LNCaP clone FGC (cell line): ENCODE measurements at regions not wholly inside any gene's neighbourhood (a gene's known extent, or its start where the extent isn't known, plus 50 kb on each side); places are given as distances from the start of the nearest gene placed in this dataset.
"Not testable (repeated sequence)": the region's sequence is repeated elsewhere in the genome, so short reads cannot be mapped to it uniquely, and the experiment has no call there.

ENCODE experiments used
- DNase-seq: peaks from one replicate; pipeline ENCODE4 v3.0.0-alpha.2; 2011; ENCODE audit warnings: low read depth
- H3K4me3 ChIP-seq: 2 replicates; pipeline ENCODE4 v1.5.1; 2011; ENCODE audit warnings: mild to moderate bottlenecking, low read depth, low read length, control low read depth

GRCh38 chr17:16842346-16842745 is 129.6 kb downstream of the TNFRSF13B start:
- not testable (repeated sequence) for H3K4me3 ChIP-seq, DNase-seq

DNA sequence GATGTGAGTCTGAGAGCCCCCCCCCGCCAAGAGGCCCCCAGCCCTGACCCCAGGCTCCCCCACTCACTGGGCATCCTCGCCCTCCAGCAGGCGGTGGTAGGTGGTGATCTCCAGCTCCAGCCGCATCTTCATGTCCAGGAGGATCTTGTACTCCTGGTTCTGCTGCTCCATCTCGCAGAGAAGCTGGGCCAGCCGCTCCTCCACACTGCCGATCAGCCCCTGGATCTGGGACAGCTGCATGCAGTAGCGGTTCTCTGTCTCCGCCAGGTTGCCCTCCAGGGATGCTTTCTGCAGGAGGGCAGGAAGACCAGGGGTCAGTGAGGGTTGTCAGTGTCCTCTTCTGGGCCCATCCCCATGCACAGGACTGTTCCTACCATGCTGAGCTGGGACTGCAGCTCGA is 130.0 kb downstream of the TNFRSF13B start:
- DNase-seq, H3K4me3 ChIP-seq: not testable (repeated sequence)

GRCh38 chr17:16840219-16840618 is 131.7 kb downstream of the TNFRSF13B start:
- not testable (repeated sequence) for H3K4me3 ChIP-seq, DNase-seq

DNA sequence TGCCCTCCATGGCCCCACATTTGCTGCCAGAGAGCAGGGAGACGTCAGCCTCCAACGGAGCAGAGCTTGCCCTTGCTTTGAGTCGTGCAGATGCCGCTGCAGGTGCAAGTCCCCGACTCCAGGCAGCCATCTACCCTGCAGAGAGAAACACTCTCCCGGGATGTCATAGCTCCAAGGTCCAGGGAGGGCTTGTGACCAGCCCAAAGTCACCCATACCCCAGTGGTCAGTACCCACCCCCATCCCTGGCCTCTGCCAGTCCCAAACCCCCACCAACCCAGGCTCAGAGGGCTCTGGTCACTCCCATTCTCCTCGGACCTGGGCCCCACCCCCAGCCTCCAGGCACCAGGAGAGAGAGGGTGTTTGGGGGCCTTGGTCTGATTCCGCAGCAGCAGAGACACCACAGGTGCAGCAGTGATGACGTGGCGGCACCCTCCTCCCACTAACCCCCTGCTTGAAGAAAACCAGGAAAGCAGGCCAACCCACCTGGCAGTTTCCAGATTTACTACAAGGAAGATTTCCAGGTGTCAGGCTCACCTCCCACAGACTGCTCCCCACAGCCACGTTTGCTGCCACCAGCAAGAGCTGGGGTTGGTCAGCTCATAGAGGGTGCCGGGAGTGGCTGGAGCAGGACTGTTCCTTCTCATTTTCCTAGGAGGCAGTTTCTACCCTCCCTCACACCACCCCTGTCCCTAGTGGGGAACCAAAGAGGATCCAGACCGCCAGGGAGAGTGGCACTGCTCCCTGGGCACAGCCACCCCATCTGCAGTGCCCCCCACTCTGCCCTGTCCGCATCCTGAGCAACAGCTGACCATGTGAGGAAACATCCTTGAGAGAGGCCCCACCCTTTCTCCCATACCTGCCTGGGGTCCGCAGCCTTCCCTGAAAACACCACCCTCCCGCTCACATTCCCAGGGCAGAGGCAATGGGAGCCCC is 132.4 kb downstream of the TNFRSF13B start:
- DNase-seq, result not testable (repeated sequence)

GRCh38 chr17:16838795-16839194 is 133.1 kb downstream of the TNFRSF13B start:
- DNase-seq, H3K4me3 ChIP-seq: not testable (repeated sequence)

More for the DNA sequence above, 132.4 kb downstream of the TNFRSF13B start:
- H3K4me3 ChIP-seq, result not testable (repeated sequence)

DNA sequence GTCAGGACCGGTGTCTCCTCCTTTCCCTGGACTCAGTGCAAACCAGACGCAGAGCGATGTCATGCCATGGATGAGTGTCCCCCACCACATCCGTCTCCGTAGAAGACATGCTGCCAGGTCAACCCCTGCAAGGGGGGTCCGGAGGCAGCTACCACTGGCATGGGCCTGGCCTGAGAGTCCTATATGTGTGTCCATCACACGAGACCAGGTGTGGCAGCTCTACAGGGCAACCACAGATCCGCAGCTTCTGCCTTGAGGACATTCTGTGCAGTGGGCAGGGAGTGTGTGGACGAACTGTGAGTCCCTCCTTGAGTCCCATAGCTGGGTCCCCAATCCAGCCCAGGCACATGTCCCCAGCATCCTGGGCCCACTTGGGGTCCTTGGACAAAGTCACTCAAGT is 133.6 kb downstream of the TNFRSF13B start:
- DNase-seq, H3K4me3 ChIP-seq: not testable (repeated sequence)

DNA sequence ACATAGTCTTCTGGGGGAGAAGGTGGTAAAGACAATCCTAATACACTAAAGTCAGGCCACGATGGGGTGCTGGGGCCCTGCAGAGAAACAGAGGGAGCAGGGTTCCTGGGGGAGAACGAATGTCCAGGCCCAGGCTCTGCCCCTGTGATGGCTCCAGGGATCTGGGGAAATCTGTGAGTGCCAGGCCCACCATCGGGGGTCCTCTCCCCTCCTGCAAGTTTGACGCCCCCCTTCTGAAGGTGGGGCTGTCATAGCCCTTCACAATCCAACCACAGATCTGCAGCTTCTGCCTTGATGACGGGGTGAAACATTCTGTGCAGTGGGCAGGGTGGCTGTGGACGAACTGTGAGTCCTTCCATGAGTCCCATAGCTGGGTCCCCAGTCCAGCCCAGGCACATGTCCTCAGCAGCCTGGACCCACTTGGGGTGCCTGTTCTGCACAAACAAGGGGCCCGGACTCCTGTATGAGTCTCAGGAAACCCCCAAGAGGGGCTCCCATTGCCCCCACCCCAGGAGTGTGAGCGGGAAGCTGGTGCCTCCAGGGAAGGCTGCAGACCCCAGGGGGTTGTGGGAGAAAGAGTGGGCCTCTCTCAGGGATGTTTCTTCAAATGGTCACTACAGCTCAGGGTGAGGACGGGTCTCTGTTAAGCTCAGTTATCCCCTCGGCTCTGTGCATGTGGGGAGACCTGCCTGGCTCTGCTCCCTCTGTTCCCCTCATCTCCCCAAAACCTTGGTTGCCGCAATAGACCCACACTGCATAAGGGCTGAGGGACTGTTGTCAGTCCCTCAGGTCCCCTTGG is 134.3 kb downstream of the TNFRSF13B start:
- DNase-seq, H3K4me3 ChIP-seq: not testable (repeated sequence)

GRCh38 chr17:16836315-16836915 is 135.5 kb downstream of the TNFRSF13B start:
- not testable (repeated sequence) for DNase-seq

GRCh38 chr17:16833517-16833916 is 138.4 kb downstream of the TNFRSF13B start:
- H3K4me3 ChIP-seq, DNase-seq: not testable (repeated sequence)

More at GRCh38 chr17:16836315-16836915, 135.5 kb downstream of the TNFRSF13B start:
- not testable (repeated sequence) for H3K4me3 ChIP-seq

DNA sequence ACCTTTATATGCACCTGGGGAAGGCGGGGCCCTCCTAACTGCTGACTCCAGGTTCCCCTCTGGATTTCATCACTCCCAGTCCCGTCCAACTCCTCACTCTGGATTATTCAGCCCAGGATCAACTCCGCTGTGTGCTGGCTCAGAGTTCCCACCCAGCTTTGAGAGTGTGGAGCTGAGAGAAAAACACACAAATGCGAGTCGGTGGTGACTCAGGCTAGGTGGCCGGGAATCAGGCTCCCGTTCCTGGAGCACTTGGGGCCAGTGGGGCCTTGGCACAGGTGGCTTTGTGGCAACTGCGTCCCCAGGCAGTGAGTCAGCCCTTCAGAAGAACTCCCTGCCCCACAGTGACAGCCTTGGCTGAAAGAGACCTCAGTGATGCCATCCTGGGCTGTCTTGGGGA is 139.1 kb downstream of the TNFRSF13B start:
- not testable (repeated sequence) for H3K4me3 ChIP-seq, DNase-seq

DNA sequence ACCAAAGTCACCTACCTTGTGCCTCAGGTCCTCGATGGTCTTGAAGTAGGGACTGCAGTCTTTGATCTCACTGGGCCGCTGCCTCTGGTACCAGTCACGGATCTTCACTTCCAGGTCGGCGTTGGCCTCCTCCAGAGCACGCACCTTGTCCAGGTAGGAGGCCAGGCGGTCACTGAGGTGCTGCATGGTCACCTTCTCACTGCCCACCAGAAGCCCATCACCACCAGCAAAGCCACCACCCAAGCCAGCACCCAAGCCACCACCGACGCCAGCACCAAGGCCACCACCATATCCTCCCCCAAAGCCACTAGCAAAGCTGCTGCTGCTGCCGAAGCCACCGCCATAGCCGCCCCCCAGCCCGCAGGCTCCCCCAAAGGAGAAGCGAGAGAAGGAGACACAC is 139.7 kb downstream of the TNFRSF13B start:
- not testable (repeated sequence) for H3K4me3 ChIP-seq, DNase-seq

DNA sequence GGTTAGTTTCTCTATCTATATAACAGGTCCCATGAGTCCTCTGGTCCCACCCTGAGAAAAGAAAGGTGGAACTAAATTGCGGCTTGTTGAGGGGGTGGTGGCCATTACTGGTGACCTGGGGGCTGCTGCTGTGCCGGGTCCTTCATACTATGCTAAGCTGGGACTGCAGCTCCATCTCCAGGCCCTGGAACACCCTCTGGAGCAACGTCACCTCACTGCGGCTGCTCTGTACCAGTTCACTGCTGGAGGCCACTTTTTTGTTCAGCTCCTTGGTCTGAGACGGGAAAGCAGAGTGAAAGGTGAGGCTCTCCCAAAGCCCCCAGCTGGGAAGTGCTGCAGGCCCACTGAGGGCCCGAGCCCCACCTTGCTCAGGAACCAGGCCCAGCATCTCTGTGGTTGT is 140.7 kb downstream of the CCDC144A start:
- H3K4me3 ChIP-seq, DNase-seq: not testable (repeated sequence)

DNA sequence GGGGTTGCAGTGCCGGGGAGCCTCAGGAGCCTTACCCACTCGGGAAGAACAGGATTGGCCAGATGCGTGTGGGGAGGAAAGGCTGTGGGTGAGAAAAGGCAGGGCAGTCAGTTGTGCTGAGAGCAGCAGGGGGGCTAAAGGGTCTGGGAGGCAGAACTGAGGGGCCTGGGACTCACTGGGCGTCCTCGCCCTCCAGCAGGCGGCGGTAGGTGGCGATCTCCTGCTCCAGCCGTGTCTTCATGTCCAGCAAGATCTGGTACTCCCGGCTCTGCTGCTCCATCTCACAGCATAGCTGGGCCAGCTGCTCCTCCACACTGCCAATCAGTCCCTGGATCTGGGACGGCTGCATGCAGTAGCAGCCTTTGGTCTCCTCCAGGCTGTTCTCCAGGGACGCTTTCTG is 140.2 kb downstream of the CCDC144A start:
- not testable (repeated sequence) for DNase-seq

More for the DNA sequence above, 140.2 kb downstream of the CCDC144A start:
- not testable (repeated sequence) for H3K4me3 ChIP-seq
